A549 (cell line): ENCODE measurements at regions not wholly inside any gene's neighbourhood (a gene's known extent, or its start where the extent isn't known, plus 50 kb on each side); places are given as distances from the start of the nearest gene placed in this dataset.

Experiments used
- CTCF ChIP-seq: fragments of >200 bp; sonication (Bioruptor Twin); formaldehyde crosslinking; IDR thresholded peaks from 3 replicates; pipeline ENCODE4 v1.5.1; 2016
- EP300 ChIP-seq, 2 experiments: fragments of >200 bp; sonication (Bioruptor Twin); formaldehyde crosslinking; IDR thresholded peaks; 2 replicates in 1 of 2; 3 replicates in 1 of 2; pipeline ENCODE4 v1.6.1; 2016 to 2017
- ESRRA ChIP-seq: fragments of 150-350 bp; IDR thresholded peaks from 2 replicates; pipeline ENCODE4 v1.6.1; 2014; ENCODE audit warnings: mild to moderate bottlenecking, low read length, borderline replicate concordance
- JUNB ChIP-seq: fragments of >200 bp; sonication (Bioruptor Twin); formaldehyde crosslinking; IDR thresholded peaks from 2 replicates; pipeline ENCODE4 v1.6.1; 2016
- POLR2A ChIP-seq: IDR thresholded peaks from 2 replicates; pipeline ENCODE4 v1.6.1; 2012; ENCODE audit warnings: mild to moderate bottlenecking, low read length
- RAD21 ChIP-seq, 2 experiments: fragments of >200 bp in 1 of 2; sonication (Bioruptor Twin) in 1 of 2; formaldehyde crosslinking in 1 of 2; IDR thresholded peaks in 1 of 2; conservative IDR thresholded peaks in 1 of 2; 2 replicates in 1 of 2; 3 replicates in 1 of 2; pipeline ENCODE4 v1.6.1; 2012 to 2018; ENCODE audit warnings: inconsistent platforms in 1 of 2
- TF ChIP-seq, protein P1 (sequence below): fragments of 200-600 bp; sonication (generic); IDR thresholded peaks from 2 replicates; pipeline ENCODE4 v1.6.1; 2016; ENCODE audit warnings: antibody characterized with exemption, mild to moderate bottlenecking, moderate library complexity

- TF ChIP-seq CTCF (no peak), JUNB (no peak), EP300 (IDR thresholded peaks at IDR 0.05) (no peak), POLR2A (no peak), RAD21 (conservative IDR thresholded peaks at IDR 0.05 in 1 of 2, IDR thresholded peaks at IDR 0.05 in 1 of 2) (no peak), ESRRA (no peak)
- TF ChIP-seq, protein P1, sequence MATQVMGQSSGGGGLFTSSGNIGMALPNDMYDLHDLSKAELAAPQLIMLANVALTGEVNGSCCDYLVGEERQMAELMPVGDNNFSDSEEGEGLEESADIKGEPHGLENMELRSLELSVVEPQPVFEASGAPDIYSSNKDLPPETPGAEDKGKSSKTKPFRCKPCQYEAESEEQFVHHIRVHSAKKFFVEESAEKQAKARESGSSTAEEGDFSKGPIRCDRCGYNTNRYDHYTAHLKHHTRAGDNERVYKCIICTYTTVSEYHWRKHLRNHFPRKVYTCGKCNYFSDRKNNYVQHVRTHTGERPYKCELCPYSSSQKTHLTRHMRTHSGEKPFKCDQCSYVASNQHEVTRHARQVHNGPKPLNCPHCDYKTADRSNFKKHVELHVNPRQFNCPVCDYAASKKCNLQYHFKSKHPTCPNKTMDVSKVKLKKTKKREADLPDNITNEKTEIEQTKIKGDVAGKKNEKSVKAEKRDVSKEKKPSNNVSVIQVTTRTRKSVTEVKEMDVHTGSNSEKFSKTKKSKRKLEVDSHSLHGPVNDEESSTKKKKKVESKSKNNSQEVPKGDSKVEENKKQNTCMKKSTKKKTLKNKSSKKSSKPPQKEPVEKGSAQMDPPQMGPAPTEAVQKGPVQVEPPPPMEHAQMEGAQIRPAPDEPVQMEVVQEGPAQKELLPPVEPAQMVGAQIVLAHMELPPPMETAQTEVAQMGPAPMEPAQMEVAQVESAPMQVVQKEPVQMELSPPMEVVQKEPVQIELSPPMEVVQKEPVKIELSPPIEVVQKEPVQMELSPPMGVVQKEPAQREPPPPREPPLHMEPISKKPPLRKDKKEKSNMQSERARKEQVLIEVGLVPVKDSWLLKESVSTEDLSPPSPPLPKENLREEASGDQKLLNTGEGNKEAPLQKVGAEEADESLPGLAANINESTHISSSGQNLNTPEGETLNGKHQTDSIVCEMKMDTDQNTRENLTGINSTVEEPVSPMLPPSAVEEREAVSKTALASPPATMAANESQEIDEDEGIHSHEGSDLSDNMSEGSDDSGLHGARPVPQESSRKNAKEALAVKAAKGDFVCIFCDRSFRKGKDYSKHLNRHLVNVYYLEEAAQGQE, result no peak
Measured at GRCh38 chr11:19426756-19427403, 186.1 kb upstream of the E2F8 start.
